Loucy (cell line): ENCODE measurements at regions not wholly inside any gene's neighbourhood (a gene's known extent, or its start where the extent isn't known, plus 50 kb on each side); places are given as distances from the start of the nearest gene placed in this dataset.

Experiments
- H2AFZ ChIP-seq: fragments of 200-600 bp; sonication (generic); 2 replicates; pipeline ENCODE4 v1.6.0; 2016; ENCODE audit warnings: antibody characterized with exemption, mild to moderate bottlenecking, low read length, moderate library complexity
- H3F3A ChIP-seq: fragments of 200-600 bp; 2 replicates; pipeline ENCODE4 v1.6.0; 2016; ENCODE audit warnings: antibody characterized with exemption, low read depth, mild to moderate bottlenecking
- H3K27me3 ChIP-seq: fragments of 200-600 bp; sonication (generic); 2 replicates; pipeline ENCODE4 v1.6.1; 2014; ENCODE audit warnings: low read length, mild to moderate bottlenecking; ENCODE audit not compliant: insufficient read depth, poor library complexity, severe bottlenecking
- H3K36me3 ChIP-seq: fragments of 200-600 bp; sonication (generic); 2 replicates; pipeline ENCODE4 v1.6.1; 2016; ENCODE audit warnings: low read length; ENCODE audit not compliant: insufficient read depth
- H3K4me1 ChIP-seq: fragments of 200-600 bp; sonication (generic); 2 replicates; pipeline ENCODE4 v1.5.1; 2014; ENCODE audit warnings: low read length, mild to moderate bottlenecking; ENCODE audit not compliant: insufficient read depth, poor library complexity, severe bottlenecking
- H3K4me2 ChIP-seq: fragments of 200-600 bp; sonication (generic); 2 replicates; pipeline ENCODE4 v1.6.0; 2014; ENCODE audit warnings: antibody characterized with exemption, low read length, low read depth, mild to moderate bottlenecking; ENCODE audit not compliant: poor library complexity, severe bottlenecking
- H3K4me3 ChIP-seq: fragments of 200-600 bp; sonication (generic); 2 replicates; pipeline ENCODE4 v1.5.1; 2014; ENCODE audit warnings: low read length, mild to moderate bottlenecking, mixed read lengths; ENCODE audit not compliant: poor library complexity, severe bottlenecking
- H3K79me2 ChIP-seq: fragments of 200-600 bp; sonication (generic); 2 replicates; pipeline ENCODE4 v1.6.1; 2014; ENCODE audit warnings: low read length; ENCODE audit not compliant: insufficient read depth
- H3K9ac ChIP-seq: fragments of 200-600 bp; sonication (generic); 2 replicates; pipeline ENCODE4 v1.6.0; 2014; ENCODE audit warnings: mild to moderate bottlenecking, low read depth, low read length, moderate library complexity; ENCODE audit not compliant: poor library complexity, severe bottlenecking
- H3K9me2 ChIP-seq: fragments of 200-600 bp; sonication (generic); replicated peaks from 2 replicates; pipeline ENCODE4 v1.6.1; 2016; ENCODE audit warnings: low read depth, low read length, mixed read lengths
- H3K9me3 ChIP-seq: fragments of 200-600 bp; sonication (generic); 2 replicates; pipeline ENCODE4 v1.6.1; 2014; ENCODE audit warnings: mild to moderate bottlenecking, antibody characterized with exemption, low read length, low read depth; ENCODE audit not compliant: insufficient read depth
- H4K20me1 ChIP-seq: fragments of 200-600 bp; sonication (generic); 2 replicates; pipeline ENCODE4 v1.6.0; 2014; ENCODE audit warnings: antibody characterized with exemption, low read length, mild to moderate bottlenecking; ENCODE audit not compliant: insufficient read depth, poor library complexity, severe bottlenecking
- EZH2phosphoT487 ChIP-seq: fragments of 200-600 bp; IDR thresholded peaks from 2 replicates; pipeline ENCODE4 v1.6.1; 2018; ENCODE audit warnings: antibody characterized with exemption, mild to moderate bottlenecking, moderate library complexity, borderline replicate concordance
- TF ChIP-seq, protein P1 (sequence below): fragments of 200-600 bp; sonication (generic); conservative IDR thresholded peaks from 2 replicates; pipeline ENCODE4 v1.5.1; 2014; ENCODE audit warnings: mild to moderate bottlenecking, antibody characterized with exemption, low read length

DNA sequence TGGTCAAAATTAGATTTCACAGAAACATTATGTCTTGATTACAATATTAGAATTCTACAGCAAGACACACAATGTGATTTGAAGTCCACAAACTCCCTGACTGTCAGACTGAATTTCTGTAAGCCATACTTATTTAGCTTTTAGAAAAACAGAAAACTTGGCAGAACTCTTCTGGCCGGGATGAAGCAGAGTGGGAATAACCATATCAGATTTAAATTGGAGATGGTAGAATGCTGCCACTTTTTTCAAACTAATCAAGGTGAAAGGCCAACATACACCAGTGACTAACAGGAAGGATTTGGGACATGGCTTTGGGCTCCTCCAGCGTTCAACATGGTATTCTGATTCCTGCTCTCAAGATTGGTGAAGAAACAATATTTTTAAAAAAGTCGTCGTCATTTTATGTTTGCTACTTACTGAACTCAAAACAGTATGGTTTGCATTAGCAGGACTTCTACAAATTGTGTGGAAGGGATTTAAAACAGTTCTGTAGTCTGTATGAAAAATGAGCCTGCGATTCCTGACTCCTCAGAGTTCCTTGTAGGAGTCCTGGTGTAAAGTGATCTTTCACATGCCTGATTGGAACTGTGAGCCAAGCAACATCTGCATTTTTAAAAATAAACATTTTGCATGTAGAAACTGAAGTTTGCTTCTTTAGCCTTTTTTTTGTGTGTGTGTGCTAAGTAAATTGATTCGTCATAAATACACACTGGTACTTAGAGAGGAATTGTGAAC lies 297.9 kb upstream of the SOX4 start:
- Histone ChIP-seq H3K4me2 (no peak overlapping the region), H3K9ac (no peak overlapping the region), H3K9me2 (no peaks in the 10 kb centered on the region), H3K4me3 (no peak overlapping the region), H2AFZ (no peak overlapping the region), H3K4me1 (no peaks in the 10 kb centered on the region), H3F3A (no peaks in the 10 kb centered on the region), H3K27me3 (no peaks in the 10 kb centered on the region), H4K20me1 (no peaks in the 10 kb centered on the region), H3K79me2 (no peaks in the 10 kb centered on the region), H3K36me3 (no peaks in the 10 kb centered on the region), H3K9me3 (no peaks in the 10 kb centered on the region)
- no peak for TF ChIP-seq EZH2phosphoT487
- TF ChIP-seq, protein P1, sequence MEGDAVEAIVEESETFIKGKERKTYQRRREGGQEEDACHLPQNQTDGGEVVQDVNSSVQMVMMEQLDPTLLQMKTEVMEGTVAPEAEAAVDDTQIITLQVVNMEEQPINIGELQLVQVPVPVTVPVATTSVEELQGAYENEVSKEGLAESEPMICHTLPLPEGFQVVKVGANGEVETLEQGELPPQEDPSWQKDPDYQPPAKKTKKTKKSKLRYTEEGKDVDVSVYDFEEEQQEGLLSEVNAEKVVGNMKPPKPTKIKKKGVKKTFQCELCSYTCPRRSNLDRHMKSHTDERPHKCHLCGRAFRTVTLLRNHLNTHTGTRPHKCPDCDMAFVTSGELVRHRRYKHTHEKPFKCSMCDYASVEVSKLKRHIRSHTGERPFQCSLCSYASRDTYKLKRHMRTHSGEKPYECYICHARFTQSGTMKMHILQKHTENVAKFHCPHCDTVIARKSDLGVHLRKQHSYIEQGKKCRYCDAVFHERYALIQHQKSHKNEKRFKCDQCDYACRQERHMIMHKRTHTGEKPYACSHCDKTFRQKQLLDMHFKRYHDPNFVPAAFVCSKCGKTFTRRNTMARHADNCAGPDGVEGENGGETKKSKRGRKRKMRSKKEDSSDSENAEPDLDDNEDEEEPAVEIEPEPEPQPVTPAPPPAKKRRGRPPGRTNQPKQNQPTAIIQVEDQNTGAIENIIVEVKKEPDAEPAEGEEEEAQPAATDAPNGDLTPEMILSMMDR: no peak

- TF ChIP-seq EZH2phosphoT487: no peak
- TF ChIP-seq, protein P1: no peak
- H3K9me2 ChIP-seq: no peaks in the 10 kb centered on the region
- no peaks in the 10 kb centered on the region for H3K79me2 ChIP-seq
These were observed 295.9 kb upstream of the SOX4 start for GRCh38 chr6:21297665-21298064.

GRCh38 chr6:21299216-21299615 lies 294.3 kb upstream of the SOX4 start:
- Histone ChIP-seq H3F3A (no peaks in the 10 kb centered on the region), H3K27me3 (no peaks in the 10 kb centered on the region), H3K79me2 (no peaks in the 10 kb centered on the region), H3K4me2 (no peak overlapping the region), H3K4me1 (no peaks in the 10 kb centered on the region), H3K36me3 (no peaks in the 10 kb centered on the region), H3K9me2 (no peaks in the 10 kb centered on the region), H3K9me3 (no peaks in the 10 kb centered on the region), H4K20me1 (no peaks in the 10 kb centered on the region), H3K9ac (no peak overlapping the region), H3K4me3 (no peak overlapping the region), H2AFZ (no peak overlapping the region)
- TF ChIP-seq, protein P1: no peak
- no peak for TF ChIP-seq EZH2phosphoT487

More at GRCh38 chr6:21297665-21298064, 295.9 kb upstream of the SOX4 start:
- Histone ChIP-seq H3K9me3 (no peaks in the 10 kb centered on the region), H2AFZ (no peak overlapping the region), H3K4me1 (no peaks in the 10 kb centered on the region), H3K27me3 (no peaks in the 10 kb centered on the region), H4K20me1 (no peaks in the 10 kb centered on the region), H3K4me3 (no peak overlapping the region), H3K4me2 (no peak overlapping the region), H3K36me3 (no peaks in the 10 kb centered on the region), H3K9ac (no peak overlapping the region), H3F3A (no peaks in the 10 kb centered on the region)
